Pancreas (tissue), 10 donors: ENCODE measurements at regions not wholly inside any gene's neighbourhood (a gene's known extent, or its start where the extent isn't known, plus 50 kb on each side); places are given as distances from the start of the nearest gene placed in this dataset.

Experiments used
- ATAC-seq, 4 donors: fragments of 200-7000 bp; cut with Tn5 transposase; one replicate each; pipeline versions ENCODE4 v1.8.0 to v1.9.1; 2020; ENCODE audit warnings: mild to moderate bottlenecking in 4 of 4, moderate library complexity in 4 of 4
- DNase-seq, 6 donors: peaks; one replicate each; pipeline ENCODE4 v3.0.0-alpha.2; 2020
- FAIRE-seq: peaks from 2 replicates; lab custom pipeline; 2012; peaks lifted over from hg19 to GRCh38; lab: Jason Lieb, UNC
- H3K27ac ChIP-seq, 4 donors: fragments of 200-600 bp; sonication (generic); 1 replicate in 3 of 4; 2 replicates in 1 of 4; pipeline versions ENCODE4 v1.5.0 to v1.8.0; 2020
- H3K27me3 ChIP-seq, 4 donors: fragments of 200-600 bp; one replicate each; pipeline ENCODE4 v1.8.0; 2021
- H3K36me3 ChIP-seq, 3 donors: fragments of 200-600 bp; sonication (generic) in 1 of 3; one replicate each; pipeline versions ENCODE4 v1.5.0 to v1.8.0; 2020 to 2021
- H3K4me1 ChIP-seq, 3 donors: fragments of 200-600 bp; one replicate each; pipeline ENCODE4 v1.8.0; 2021
- H3K4me3 ChIP-seq, 4 donors: fragments of 200-600 bp; sonication (generic) in 2 of 4; one replicate each; pipeline versions ENCODE4 v1.5.0 to v1.8.0; 2020 to 2021
- H3K9me3 ChIP-seq, 4 donors: fragments of 200-600 bp; one replicate each; pipeline ENCODE4 v1.8.0; 2021
- CTCF ChIP-seq, 4 donors: fragments of 200-600 bp; sonication (generic) in 3 of 4; IDR thresholded peaks; one replicate each; pipeline versions ENCODE4 v1.5.0 to v1.8.0; 2021; ENCODE audit warnings: antibody characterized with exemption in 4 of 4
- WGBS, 2 donors: extraction: QIAGEN DNeasy Blood & Tissue Kit; methylation state at CpG; one replicate each; pipeline ENCODE4 v1.1.7; 2013; 5-methylcytosine and 5-hydroxymethylcytosine counted together
- intact Hi-C, 3 donors: fragments of 100-400 bp; cut with DNase I; formaldehyde crosslinking; loops; one replicate each; pipeline versions ENCODE4 v1.11.1 to v1.14.2; 2022
- donor health status: healthy with polysubstance abuse.
- donor health status: DM: no; HTN: no; CAD: no; lungs with moderate emphysema.
- donor health status: DM: no; HTN: no; CAD: no.
- donor health status: control.
- donor health status: control.
- donor health status: Bipolar disorder and iron deficiency.
- donor health status: DM: yes; HTN: yes; CAD: no.
- donor health status: DM: no; HTN: no; CAD: no.
- donor health status: DM: no; HTN: no; CAD: no.
- donor health status: DM: yes; HTN: yes; CAD: no.

GRCh38 chr22:27130906-27131305 is 473.5 kb downstream of the MIAT start:
- DNase-seq = no peak
- ATAC-seq = peak in 1 of 4 donors; percentile 29
- Histone ChIP-seq H3K9me3 (no peaks in the 10 kb centered on the region), H3K27ac (no peak overlapping the region), H3K4me1 (no peaks in the 10 kb centered on the region), H3K4me3 (no peak overlapping the region), H3K27me3 (no peaks in the 10 kb centered on the region), H3K36me3 (no peaks in the 10 kb centered on the region)
- WGBS, 2 donors = 62 to 69% methylated on average over 4 of the region's 4 CpGs
- no peak for TF ChIP-seq CTCF (IDR thresholded peaks at IDR 0.05)
- intact Hi-C loops = no loop called here
- no peak for FAIRE-seq

- 47 to 52% methylated on average over 4 of the region's 4 CpGs for WGBS, 2 donors
- no peaks in the 10 kb centered on the region for H3K36me3 ChIP-seq
- intact Hi-C loops = no loop called here
- FAIRE-seq = no peak
- no peak overlapping the region for H3K27ac ChIP-seq
- H3K27me3 ChIP-seq = no peaks in the 10 kb centered on the region
- H3K9me3 ChIP-seq = no peaks in the 10 kb centered on the region
- ATAC-seq = no peak
- no peak for DNase-seq
- TF ChIP-seq CTCF (IDR thresholded peaks at IDR 0.05) = no peak
- H3K4me3 ChIP-seq = no peak overlapping the region
- H3K4me1 ChIP-seq = no peaks in the 10 kb centered on the region
Observed at GRCh38 chr22:27131346-27131745, 474.0 kb downstream of the MIAT start.

- intact Hi-C loops = no loop called here
- DNase-seq (no peak), ATAC-seq (no peak), FAIRE-seq (no peak)
- H3K27ac ChIP-seq = no peak overlapping the region
- WGBS, 2 donors = 77 to 86% methylated on average over 3 of the region's 3 CpGs
- no peaks in the 10 kb centered on the region for H3K27me3 ChIP-seq
- no peaks in the 10 kb centered on the region for H3K36me3 ChIP-seq
- no peaks in the 10 kb centered on the region for H3K4me1 ChIP-seq
- no peaks in the 10 kb centered on the region for H3K9me3 ChIP-seq
- TF ChIP-seq CTCF (IDR thresholded peaks at IDR 0.05) = no peak
- H3K4me3 ChIP-seq = no peak overlapping the region
Observed at GRCh38 chr22:27132400-27132799, 475.0 kb downstream of the MIAT start.

- TF ChIP-seq CTCF (IDR thresholded peaks at IDR 0.05) = no peak
- DNase-seq (no peak), FAIRE-seq (no peak), ATAC-seq (no peak)
- 69 to 72% methylated on average over 10 of the region's 10 CpGs for WGBS, 2 donors
- no peaks in the 10 kb centered on the region for H3K4me1 ChIP-seq
- no peak overlapping the region for H3K27ac ChIP-seq
- no peak overlapping the region for H3K4me3 ChIP-seq
- no peaks in the 10 kb centered on the region for H3K27me3 ChIP-seq
- intact Hi-C loops = no loop called here
- H3K36me3 ChIP-seq = no peaks in the 10 kb centered on the region
- H3K9me3 ChIP-seq = no peaks in the 10 kb centered on the region
Observed at GRCh38 chr22:27133019-27133431, 475.6 kb downstream of the MIAT start.

- Histone ChIP-seq H3K4me1 (no peaks in the 10 kb centered on the region), H3K36me3 (no peaks in the 10 kb centered on the region), H3K9me3 (no peaks in the 10 kb centered on the region), H3K27me3 (no peaks in the 10 kb centered on the region), H3K4me3 (no peak overlapping the region), H3K27ac (no peak overlapping the region)
- no peak for TF ChIP-seq CTCF (IDR thresholded peaks at IDR 0.05)
- 59 to 67% methylated on average over 11 of the region's 11 CpGs for WGBS, 2 donors
- DNase-seq (no peak), FAIRE-seq (no peak), ATAC-seq (no peak)
- intact Hi-C loops = no loop called here
Observed at GRCh38 chr22:27133681-27134314, 476.4 kb downstream of the MIAT start.
